GM21825 (cell line): ENCODE measurements at regions not wholly inside any gene's neighbourhood (a gene's known extent, or its start where the extent isn't known, plus 50 kb on each side); places are given as distances from the start of the nearest gene placed in this dataset.
"Not testable (repeated sequence)": the region's sequence is repeated elsewhere in the genome, so short reads cannot be mapped to it uniquely, and the experiment has no call there.

Experiments used
- ATAC-seq: cut with Tn5 transposase; IDR thresholded peaks from one replicate; pipeline ENCODE4 v1.9.1; 2021; ENCODE audit warnings: mild to moderate bottlenecking, moderate library complexity; ENCODE audit not compliant: unreplicated experiment

GRCh38 chr7:73176813-73177212, 91.0 kb upstream of the SPDYE9 start:
- ATAC-seq: not testable (repeated sequence)

GRCh38 chr7:73175322-73175721, 89.5 kb upstream of the SPDYE9 start:
- not testable (repeated sequence) for ATAC-seq

GRCh38 chr7:73170902-73171301, 85.1 kb upstream of the SPDYE9 start:
- not testable (repeated sequence) for ATAC-seq

GRCh38 chr7:73170415-73170814, 84.6 kb upstream of the SPDYE9 start:
- not testable (repeated sequence) for ATAC-seq

GRCh38 chr7:73166152-73166551, 80.3 kb upstream of the SPDYE9 start:
- not testable (repeated sequence) for ATAC-seq

GRCh38 chr7:73162680-73163079, 76.8 kb upstream of the SPDYE9 start:
- not testable (repeated sequence) for ATAC-seq

GRCh38 chr7:73161727-73162126, 75.9 kb upstream of the SPDYE9 start:
- not testable (repeated sequence) for ATAC-seq

GRCh38 chr7:73157169-73157661, 71.4 kb upstream of the SPDYE9 start:
- not testable (repeated sequence) for ATAC-seq

GRCh38 chr7:73156510-73157168, 70.8 kb upstream of the SPDYE9 start:
- ATAC-seq: not testable (repeated sequence)

- ATAC-seq: peak; percentile 89
Measured at GRCh38 chr7:73154586-73155038, 68.8 kb upstream of the SPDYE9 start.

- ATAC-seq: not testable (repeated sequence)
Measured at GRCh38 chr7:73153921-73154585, 68.2 kb upstream of the SPDYE9 start.

GRCh38 chr7:73148570-73148969, 62.7 kb upstream of the SPDYE9 start:
- not testable (repeated sequence) for ATAC-seq

GRCh38 chr7:73147681-73148080, 61.8 kb upstream of the SPDYE9 start:
- not testable (repeated sequence) for ATAC-seq

GRCh38 chr7:73143993-73144392, 58.2 kb upstream of the SPDYE9 start:
- ATAC-seq: not testable (repeated sequence)

GRCh38 chr7:73137922-73138321, 52.1 kb upstream of the SPDYE9 start:
- ATAC-seq: not testable (repeated sequence)
